HepG2 (cell line): ENCODE measurements at regions not wholly inside any gene's neighbourhood (a gene's known extent, or its start where the extent isn't known, plus 50 kb on each side); places are given as distances from the start of the nearest gene placed in this dataset.

Experiments
- ATAC-seq: fragments of 200-7000 bp; cut with Tn5 transposase; 3 replicates; pipeline ENCODE4 v1.9.1; 2020; ENCODE audit warnings: mild to moderate bottlenecking, moderate library complexity
- BruUV-seq: library from RNA; stranded (reverse); fragments of 400-500 nt; replicated peaks from 2 replicates; lab custom pipeline; 2021; lab: Mats Ljungman, UMichigan
- CTCF ChIA-PET: fragments of 300-600 bp; formaldehyde crosslinking; extraction: SDS; loops from one replicate; lab custom pipeline; 2021; ENCODE audit warnings: low total read pairs, inconsistent platforms, low intra/inter-chr PET ratio; lab: Yijun Ruan, JAX
- POLR2A ChIA-PET: fragments of 350-600 bp; sonication (Branson Sonifier 250); formaldehyde crosslinking; loops from one replicate; lab custom pipeline; 2020; ENCODE audit warnings: antibody characterized with exemption, inconsistent platforms; lab: Yijun Ruan, JAX
- DNase-seq: peaks from one replicate; pipeline ENCODE4 v3.0.0-alpha.2; 2015; ENCODE audit warnings: low spot score
- FAIRE-seq: peaks from 3 replicates; lab custom pipeline; 2011; peaks lifted over from hg19 to GRCh38; lab: Jason Lieb, UNC
- H2AFZ ChIP-seq: one replicate; pipeline ENCODE4 v1.6.1; 2011; ENCODE audit warnings: low read length, inconsistent platforms
- H3K27ac ChIP-seq: fragments of 300-600 bp; 3 replicates; pipeline ENCODE4 v1.8.0; 2011; ENCODE audit warnings: mixed run types, mild to moderate bottlenecking, mixed read lengths, low read length, inconsistent platforms; ENCODE audit not compliant: insufficient read depth; ENCODE audit errors: extremely low read length
- H3K27me3 ChIP-seq, 2 experiments: fragments of 200-600 bp in 1 of 2; 2 replicates in 1 of 2; 3 replicates in 1 of 2; pipeline versions ENCODE4 v1.6.0 to v1.8.0; 2011; ENCODE audit warnings: low read length in 2 of 2, mild to moderate bottlenecking in 2 of 2, moderate library complexity in 2 of 2, inconsistent platforms in 1 of 2; ENCODE audit not compliant: insufficient read depth in 2 of 2, control insufficient read depth in 1 of 2
- H3K36me3 ChIP-seq, 2 experiments: fragments of 200-600 bp in 1 of 2; replicated peaks in 1 of 2; 2 replicates in 1 of 2; 3 replicates in 1 of 2; pipeline versions ENCODE4 v1.5.1 to v1.8.0; 2011; ENCODE audit warnings: low read length in 2 of 2, inconsistent platforms in 1 of 2; ENCODE audit not compliant: insufficient read depth in 2 of 2, control insufficient read depth in 1 of 2
- H3K4me1 ChIP-seq: 2 replicates; pipeline ENCODE4 v1.5.1; 2012; ENCODE audit warnings: low read length, inconsistent platforms; ENCODE audit not compliant: insufficient read depth
- H3K4me2 ChIP-seq: 2 replicates; pipeline ENCODE4 v1.6.0; 2011; ENCODE audit warnings: low read depth, low read length, inconsistent platforms
- H3K4me3 ChIP-seq, 3 experiments: fragments of 200-600 bp in 1 of 3; sonication (generic), shearing (Covaris generic) in 1 of 3; replicated peaks in 1 of 3; 2 replicates each; pipeline ENCODE4 v1.5.1; 2011 to 2016; ENCODE audit warnings: low read length in 3 of 3, inconsistent platforms in 2 of 3, low read depth in 2 of 3, mild to moderate bottlenecking in 2 of 3, control low read depth in 1 of 3, mixed read lengths in 1 of 3; ENCODE audit not compliant: insufficient read depth in 1 of 3
- H3K79me2 ChIP-seq: one replicate; pipeline ENCODE4 v1.6.1; 2011; ENCODE audit warnings: low read length, inconsistent platforms; ENCODE audit not compliant: insufficient read depth
- H3K9ac ChIP-seq: 2 replicates; pipeline ENCODE4 v1.6.0; 2011; ENCODE audit warnings: mild to moderate bottlenecking, low read depth, low read length, inconsistent platforms; ENCODE audit not compliant: insufficient read depth
- H3K9me3 ChIP-seq: 2 replicates; pipeline ENCODE4 v1.5.1; 2012; ENCODE audit warnings: mild to moderate bottlenecking, low read length
- H4K20me1 ChIP-seq: 2 replicates; pipeline ENCODE4 v1.6.0; 2011; ENCODE audit warnings: inconsistent platforms, mild to moderate bottlenecking, low read length, moderate library complexity; ENCODE audit not compliant: insufficient read depth
- ESRRA ChIP-seq: sonication (generic); formaldehyde crosslinking; IDR thresholded peaks from 2 replicates; pipeline ENCODE4 v1.5.1; 2020; ENCODE audit warnings: mild to moderate bottlenecking, low read depth, missing genetic modification reagents
- GABPB1 ChIP-seq: IDR thresholded peaks from 2 replicates; pipeline ENCODE4 v1.6.1; 2016; ENCODE audit warnings: mild to moderate bottlenecking, missing genetic modification reagents, moderate library complexity, missing compliant biosample characterization
- LCORL ChIP-seq, 2 experiments: fragments of 450-650 bp in 1 of 2; sonication (generic) in 1 of 2; formaldehyde crosslinking in 1 of 2; IDR thresholded peaks; 2 replicates each; pipeline versions ENCODE4 v1.5.0 to v1.6.1; 2017 to 2020; ENCODE audit warnings: antibody characterized with exemption in 1 of 2, missing genetic modification reagents in 1 of 2
- NFE2L2 ChIP-seq: fragments of 150-350 bp; IDR thresholded peaks from 2 replicates; pipeline ENCODE4 v1.6.1; 2014; ENCODE audit warnings: low read length
- RBAK ChIP-seq: sonication (generic); formaldehyde crosslinking; IDR thresholded peaks from 2 replicates; pipeline ENCODE4 v1.5.1; 2020; ENCODE audit warnings: mild to moderate bottlenecking, missing genetic modification reagents
- SIX4 ChIP-seq: sonication (generic); formaldehyde crosslinking; IDR thresholded peaks from 2 replicates; pipeline ENCODE4 v1.4.0; 2020; ENCODE audit warnings: missing genetic modification reagents
- TCF7 ChIP-seq: sonication (generic); IDR thresholded peaks from 2 replicates; pipeline ENCODE4 v1.6.1; 2016; ENCODE audit warnings: antibody characterized with exemption, low read depth
- ZNF30 ChIP-seq: sonication (generic); formaldehyde crosslinking; IDR thresholded peaks from 2 replicates; pipeline ENCODE4 v1.5.0; 2020; ENCODE audit warnings: mild to moderate bottlenecking, missing genetic modification reagents
- ZNF33A ChIP-seq: sonication (generic); formaldehyde crosslinking; IDR thresholded peaks from 2 replicates; pipeline ENCODE4 v1.5.1; 2020; ENCODE audit warnings: missing genetic modification reagents, mild to moderate bottlenecking, moderate library complexity, borderline replicate concordance
- ZNF33B ChIP-seq: sonication (generic); formaldehyde crosslinking; IDR thresholded peaks from 2 replicates; pipeline ENCODE4 v1.5.1; 2020; ENCODE audit warnings: mild to moderate bottlenecking, missing genetic modification reagents
- ZNF451 ChIP-seq: sonication (generic); formaldehyde crosslinking; IDR thresholded peaks from 2 replicates; pipeline ENCODE4 v1.5.0; 2020; ENCODE audit warnings: mild to moderate bottlenecking, missing genetic modification reagents
- ZNF484 ChIP-seq: sonication (generic); formaldehyde crosslinking; IDR thresholded peaks from 2 replicates; pipeline ENCODE4 v1.5.1; 2020; ENCODE audit warnings: mild to moderate bottlenecking, low read depth, missing genetic modification reagents, borderline replicate concordance
- ZNF644 ChIP-seq: IDR thresholded peaks from 2 replicates; pipeline ENCODE4 v1.6.1; 2016; ENCODE audit warnings: low read depth
- ZNF773 ChIP-seq: sonication (generic); formaldehyde crosslinking; IDR thresholded peaks from 2 replicates; pipeline ENCODE4 v1.4.0; 2020; ENCODE audit warnings: missing genetic modification reagents, borderline replicate concordance
- ZNF777 ChIP-seq: sonication (generic); formaldehyde crosslinking; IDR thresholded peaks from 2 replicates; pipeline ENCODE4 v1.4.0; 2020; ENCODE audit warnings: missing genetic modification reagents
- in situ Hi-C: cut with HindIII; loops from 2 replicates; pipeline ENCODE4 v1.10.0; 2017; ENCODE audit warnings: low pct_unique_long_range_greater_than_20kb; ENCODE audit not compliant: extremely low pct_ligation_motif_present
- intact Hi-C: fragments of 100-400 bp; cut with micrococcal nuclease; formaldehyde crosslinking; loops from one replicate; pipeline ENCODE4 v1.10.0; 2022; ENCODE audit not compliant: unreplicated experiment
- TF ChIP-seq, protein P1 (sequence below): sonication (generic); formaldehyde crosslinking; IDR thresholded peaks from 2 replicates; pipeline ENCODE4 v1.4.0; 2020; ENCODE audit warnings: missing genetic modification reagents
- TF ChIP-seq, protein P2 (sequence below): sonication (generic); formaldehyde crosslinking; conservative IDR thresholded peaks from 2 replicates; pipeline ENCODE4 v1.8.0; 2022; ENCODE audit warnings: missing genetic modification reagents
- TF ChIP-seq, protein P3 (sequence below): sonication (generic); formaldehyde crosslinking; conservative IDR thresholded peaks from 2 replicates; pipeline ENCODE4 v1.4.0; 2020; ENCODE audit warnings: missing genetic modification reagents

DNA sequence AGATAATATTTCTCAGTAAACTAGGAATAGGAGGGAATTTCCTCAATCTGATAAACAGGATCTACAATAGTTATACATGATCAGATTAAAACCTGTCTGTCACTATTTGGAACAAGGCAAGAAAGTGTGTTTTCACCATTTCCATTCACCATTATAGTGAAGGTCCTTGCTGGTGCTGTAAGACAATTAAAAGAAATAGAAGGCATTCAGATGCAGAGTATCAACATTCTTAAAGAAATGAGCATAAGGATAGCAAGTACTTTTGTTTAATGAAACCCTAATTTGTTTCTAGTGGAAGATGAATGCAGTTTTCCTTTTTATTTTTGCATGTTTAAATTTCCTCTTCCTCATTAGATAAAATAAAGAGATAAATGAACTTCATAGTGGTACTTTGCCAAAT, 693.7 kb downstream of the PLCL1 start:
- Histone ChIP-seq H3K4me2 (no peak overlapping the region), H3K27me3 (no peaks in the 10 kb centered on the region), H2AFZ (no peak overlapping the region), H3K9ac (no peak overlapping the region), H3K9me3 (no peaks in the 10 kb centered on the region), H3K79me2 (no peaks in the 10 kb centered on the region), H3K36me3 (no peaks in the 10 kb centered on the region), H4K20me1 (no peaks in the 10 kb centered on the region)
- CTCF ChIA-PET: no interaction called here
- BruUV-seq: no TSS peak
- in situ Hi-C loops: no loop called here
- DNase-seq: no peak
- POLR2A ChIA-PET: no interaction called here
- no peak for TF ChIP-seq NFE2L2
- TF ChIP-seq, protein P1, sequence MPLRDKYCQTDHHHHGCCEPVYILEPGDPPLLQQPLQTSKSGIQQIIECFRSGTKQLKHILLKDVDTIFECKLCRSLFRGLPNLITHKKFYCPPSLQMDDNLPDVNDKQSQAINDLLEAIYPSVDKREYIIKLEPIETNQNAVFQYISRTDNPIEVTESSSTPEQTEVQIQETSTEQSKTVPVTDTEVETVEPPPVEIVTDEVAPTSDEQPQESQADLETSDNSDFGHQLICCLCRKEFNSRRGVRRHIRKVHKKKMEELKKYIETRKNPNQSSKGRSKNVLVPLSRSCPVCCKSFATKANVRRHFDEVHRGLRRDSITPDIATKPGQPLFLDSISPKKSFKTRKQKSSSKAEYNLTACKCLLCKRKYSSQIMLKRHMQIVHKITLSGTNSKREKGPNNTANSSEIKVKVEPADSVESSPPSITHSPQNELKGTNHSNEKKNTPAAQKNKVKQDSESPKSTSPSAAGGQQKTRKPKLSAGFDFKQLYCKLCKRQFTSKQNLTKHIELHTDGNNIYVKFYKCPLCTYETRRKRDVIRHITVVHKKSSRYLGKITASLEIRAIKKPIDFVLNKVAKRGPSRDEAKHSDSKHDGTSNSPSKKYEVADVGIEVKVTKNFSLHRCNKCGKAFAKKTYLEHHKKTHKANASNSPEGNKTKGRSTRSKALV (CRISPR knock-in tag): no peak
- no peak for TF ChIP-seq TCF7
- TF ChIP-seq ESRRA: no peak
- TF ChIP-seq ZNF30 (CRISPR knock-in tag): no peak
- TF ChIP-seq ZNF773: no peak
- TF ChIP-seq SIX4 (CRISPR knock-in tag): no peak
- no peak for TF ChIP-seq RBAK (CRISPR knock-in tag)
- TF ChIP-seq GABPB1 (CRISPR knock-in tag): no peak
- no peak for TF ChIP-seq ZNF777 (CRISPR knock-in tag)
- no peak for TF ChIP-seq ZNF644 (CRISPR knock-in tag)
- no peak for TF ChIP-seq ZNF33A (CRISPR knock-in tag)
- TF ChIP-seq, protein P2, sequence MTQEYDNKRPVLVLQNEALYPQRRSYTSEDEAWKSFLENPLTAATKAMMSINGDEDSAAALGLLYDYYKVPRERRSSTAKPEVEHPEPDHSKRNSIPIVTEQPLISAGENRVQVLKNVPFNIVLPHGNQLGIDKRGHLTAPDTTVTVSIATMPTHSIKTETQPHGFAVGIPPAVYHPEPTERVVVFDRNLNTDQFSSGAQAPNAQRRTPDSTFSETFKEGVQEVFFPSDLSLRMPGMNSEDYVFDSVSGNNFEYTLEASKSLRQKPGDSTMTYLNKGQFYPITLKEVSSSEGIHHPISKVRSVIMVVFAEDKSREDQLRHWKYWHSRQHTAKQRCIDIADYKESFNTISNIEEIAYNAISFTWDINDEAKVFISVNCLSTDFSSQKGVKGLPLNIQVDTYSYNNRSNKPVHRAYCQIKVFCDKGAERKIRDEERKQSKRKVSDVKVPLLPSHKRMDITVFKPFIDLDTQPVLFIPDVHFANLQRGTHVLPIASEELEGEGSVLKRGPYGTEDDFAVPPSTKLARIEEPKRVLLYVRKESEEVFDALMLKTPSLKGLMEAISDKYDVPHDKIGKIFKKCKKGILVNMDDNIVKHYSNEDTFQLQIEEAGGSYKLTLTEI (CRISPR knock-in tag): no peak
- TF ChIP-seq ZNF484 (CRISPR knock-in tag): no peak
- TF ChIP-seq, protein P3, sequence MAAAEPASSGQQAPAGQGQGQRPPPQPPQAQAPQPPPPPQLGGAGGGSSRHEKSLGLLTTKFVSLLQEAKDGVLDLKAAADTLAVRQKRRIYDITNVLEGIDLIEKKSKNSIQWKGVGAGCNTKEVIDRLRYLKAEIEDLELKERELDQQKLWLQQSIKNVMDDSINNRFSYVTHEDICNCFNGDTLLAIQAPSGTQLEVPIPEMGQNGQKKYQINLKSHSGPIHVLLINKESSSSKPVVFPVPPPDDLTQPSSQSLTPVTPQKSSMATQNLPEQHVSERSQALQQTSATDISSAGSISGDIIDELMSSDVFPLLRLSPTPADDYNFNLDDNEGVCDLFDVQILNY: no peak
- no peak for TF ChIP-seq ZNF451 (CRISPR knock-in tag)
- no peak for TF ChIP-seq LCORL (IDR thresholded peaks at IDR 0.05)
- TF ChIP-seq LCORL (CRISPR knock-in tag; IDR thresholded peaks at IDR 0.05): no peak
- TF ChIP-seq ZNF33B: no peak
- TF ChIP-seq, all 625 proteins: peak for 0
- H3K4me3 ChIP-seq: no peak overlapping the region
- no peak for FAIRE-seq
- no peak for ATAC-seq
- H3K27ac ChIP-seq: no peak overlapping the region
- intact Hi-C loops: no loop called here
- no peaks in the 10 kb centered on the region for H3K4me1 ChIP-seq
